HG03521 (cell line): ENCODE measurements at regions not wholly inside any gene's neighbourhood (a gene's known extent, or its start where the extent isn't known, plus 50 kb on each side); places are given as distances from the start of the nearest gene placed in this dataset.

Experiments
- ATAC-seq: cut with Tn5 transposase; IDR thresholded peaks from one replicate; pipeline ENCODE4 v1.9.1; 2021; ENCODE audit warnings: mild to moderate bottlenecking, moderate library complexity; ENCODE audit not compliant: unreplicated experiment

- no peak for ATAC-seq
Observed at GRCh38 chr6:14451594-14452374, 334.2 kb downstream of the CD83 start.

GRCh38 chr6:14452567-14453527 is 335.3 kb downstream of the CD83 start:
- no peak for ATAC-seq

GRCh38 chr6:14453712-14454472 is 336.3 kb downstream of the CD83 start:
- no peak for ATAC-seq

- ATAC-seq = no peak
Observed at GRCh38 chr6:14454473-14454775, 336.9 kb downstream of the CD83 start.

- ATAC-seq = no peak
Observed at GRCh38 chr6:14455427-14455826, 337.9 kb downstream of the CD83 start.

- no peak for ATAC-seq
Observed at GRCh38 chr6:14455876-14456648, 338.5 kb downstream of the CD83 start.

- ATAC-seq = no peak
Observed at GRCh38 chr6:14456941-14457340, 339.4 kb downstream of the CD83 start.

- ATAC-seq = no peak
Observed at GRCh38 chr6:14458669-14459266, 341.2 kb downstream of the CD83 start.

- no peak for ATAC-seq
Observed at GRCh38 chr6:14459315-14459714, 341.7 kb downstream of the CD83 start.

- ATAC-seq = no peak
Observed at GRCh38 chr6:14460556-14460955, 343.0 kb downstream of the CD83 start.

- ATAC-seq = no peak
Observed at GRCh38 chr6:14462135-14462534, 344.6 kb downstream of the CD83 start.

GRCh38 chr6:14462566-14462965 is 345.0 kb downstream of the CD83 start:
- ATAC-seq = no peak

GRCh38 chr6:14463110-14463509 is 345.5 kb downstream of the CD83 start:
- ATAC-seq = no peak

- ATAC-seq = no peak
Observed at GRCh38 chr6:14464055-14464454, 346.5 kb downstream of the CD83 start.

- ATAC-seq = no peak
Observed at GRCh38 chr6:14464716-14465115, 347.1 kb downstream of the CD83 start.

GRCh38 chr6:14466278-14466677 is 348.7 kb downstream of the CD83 start:
- no peak for ATAC-seq

GRCh38 chr6:14467591-14467990 is 350.0 kb downstream of the CD83 start:
- no peak for ATAC-seq

- ATAC-seq = no peak
Observed at GRCh38 chr6:14468647-14469321, 351.2 kb downstream of the CD83 start.

GRCh38 chr6:14470101-14470500 is 352.5 kb downstream of the CD83 start:
- no peak for ATAC-seq

- ATAC-seq = no peak
Observed at GRCh38 chr6:14470671-14471070, 353.1 kb downstream of the CD83 start.
